GM18873 (cell line): ENCODE measurements at regions not wholly inside any gene's neighbourhood (a gene's known extent, or its start where the extent isn't known, plus 50 kb on each side); places are given as distances from the start of the nearest gene placed in this dataset.

Source experiments
- ATAC-seq: cut with Tn5 transposase; IDR thresholded peaks from one replicate; pipeline ENCODE4 v1.9.1; 2021; ENCODE audit warnings: mild to moderate bottlenecking, moderate library complexity, moderate number of reproducible peaks; ENCODE audit not compliant: unreplicated experiment, low FRiP score

- no peak for ATAC-seq
Observed at GRCh38 chr7:116443101-116443523, 56.4 kb upstream of the CAV2 start.

DNA sequence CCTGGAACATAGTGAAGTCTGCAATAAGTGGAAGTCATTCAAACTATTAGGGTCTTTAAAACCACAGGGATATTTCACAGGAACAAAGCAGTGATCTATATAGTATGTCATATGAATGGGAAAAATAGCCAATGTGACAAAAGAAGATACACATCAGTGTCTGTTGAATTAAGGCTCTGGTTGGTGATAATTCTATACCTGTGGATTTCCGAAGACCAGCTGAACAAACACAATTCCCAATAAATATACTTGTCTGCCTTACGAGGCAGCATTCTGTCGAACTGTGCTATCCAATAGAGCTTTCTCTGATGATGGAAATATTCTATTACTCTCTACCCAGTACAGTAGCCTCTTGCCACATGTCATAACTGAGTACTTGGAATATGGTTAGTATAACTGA, 55.9 kb upstream of the CAV2 start:
- no peak for ATAC-seq

- ATAC-seq, result no peak
Observed at GRCh38 chr7:116445447-116446211, 53.9 kb upstream of the CAV2 start.

DNA sequence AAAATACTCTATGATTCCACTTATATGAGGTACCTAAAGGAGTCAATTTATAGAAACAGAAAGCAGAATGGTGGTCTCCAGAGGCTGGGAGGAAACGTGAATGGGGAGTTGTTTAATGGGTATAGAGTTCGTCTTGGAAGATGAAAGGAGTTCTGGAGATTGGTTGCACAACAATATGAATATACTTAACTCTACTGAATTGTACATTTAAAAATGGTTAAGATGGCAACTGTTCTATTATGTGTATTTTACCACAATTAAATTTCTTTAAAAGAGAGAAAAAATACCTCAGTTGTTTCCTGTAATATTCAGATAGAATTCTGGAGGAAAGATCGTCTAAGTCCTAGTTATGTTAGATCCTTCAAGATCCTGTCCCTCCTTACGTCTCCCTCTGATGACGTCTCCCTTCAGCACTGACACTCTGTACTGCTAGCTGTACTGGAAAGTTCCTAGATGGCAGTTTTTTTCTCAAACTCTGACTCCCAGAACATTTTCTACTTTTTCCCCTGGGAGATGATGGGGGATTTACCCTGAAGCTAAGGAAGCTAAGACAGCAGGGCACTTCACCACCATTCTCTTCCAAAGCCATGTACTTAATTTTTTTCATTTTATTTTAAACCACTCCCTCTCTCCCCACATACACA, 53.2 kb upstream of the CAV2 start:
- ATAC-seq, result no peak

GRCh38 chr7:116447436-116447835, 52.1 kb upstream of the CAV2 start:
- ATAC-seq, result no peak

DNA sequence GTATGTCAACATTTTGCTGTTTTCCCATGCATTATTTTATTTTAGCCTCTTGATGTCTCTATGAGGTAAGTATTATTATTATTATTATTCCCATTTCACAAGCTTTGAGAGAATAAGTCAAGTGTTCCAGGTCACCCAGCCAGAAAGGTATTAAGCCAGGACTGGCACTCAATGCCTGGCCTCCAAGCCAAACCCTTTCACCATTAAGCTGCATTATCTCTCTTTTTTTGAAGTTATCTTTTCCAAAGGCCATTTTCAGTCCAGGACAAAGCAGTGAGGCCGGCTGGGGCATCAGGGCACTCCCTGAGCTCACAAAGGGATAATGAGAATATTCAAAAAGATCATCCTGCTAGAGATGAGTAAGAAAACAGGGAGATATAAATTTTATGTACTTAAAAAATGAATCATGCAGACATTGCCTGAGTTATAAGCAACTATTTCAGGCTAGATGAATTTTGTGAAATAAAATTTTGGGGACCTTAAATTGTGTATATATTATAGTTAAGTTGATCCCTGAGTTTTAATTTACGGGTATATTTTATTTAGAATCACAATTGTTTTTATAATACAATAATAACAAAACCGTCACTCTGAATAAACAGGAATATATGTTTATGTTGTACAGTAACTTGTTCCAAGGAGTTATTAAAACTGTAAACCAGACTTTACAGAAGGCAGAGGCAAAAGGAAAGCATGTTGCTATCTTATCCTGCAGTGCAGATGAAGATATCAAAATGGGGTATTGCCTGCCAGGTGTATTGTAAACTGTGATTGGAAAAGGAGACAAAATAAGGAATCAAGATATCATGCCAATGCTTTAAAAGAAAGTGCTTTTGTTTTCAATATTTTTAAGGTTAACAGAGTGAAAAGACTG, 51.3 kb upstream of the CAV2 start:
- no peak for ATAC-seq

- ATAC-seq, result no peak
Observed at GRCh38 chr7:116449441-116449840, 50.1 kb upstream of the CAV2 start.
